Adrenal gland (tissue), 5 donors: ENCODE measurements at regions not wholly inside any gene's neighbourhood (a gene's known extent, or its start where the extent isn't known, plus 50 kb on each side); places are given as distances from the start of the nearest gene placed in this dataset.

Experiments used
- CTCF ChIP-seq, 6 experiments: fragments of 450-650 bp in 4 of 6; fragments of 200-600 bp in 2 of 6; sonication (generic) in 1 of 6; IDR thresholded peaks; 1 replicate in 5 of 6; 2 replicates in 1 of 6; pipeline versions ENCODE4 v1.5.1 to v1.8.0; 2016 to 2021; ENCODE audit warnings: antibody characterized with exemption in 6 of 6, mild to moderate bottlenecking in 2 of 6, moderate library complexity in 1 of 6
- POLR2A ChIP-seq, 2 donors: fragments of 450-650 bp; IDR thresholded peaks; one replicate each; pipeline ENCODE4 v1.6.1; 2017; ENCODE audit warnings: antibody characterized with exemption in 2 of 2, mild to moderate bottlenecking in 2 of 2, moderate library complexity in 1 of 2
- donor health status: DM: no; HTN: no; CAD: no.

- TF ChIP-seq CTCF (IDR thresholded peaks at IDR 0.05) (no peak), POLR2A (IDR thresholded peaks at IDR 0.05) (no peak)
Observed at GRCh38 chr9:2262386-2263071, 247.4 kb downstream of the SMARCA2 start.
